GM18867 (cell line): ENCODE measurements at regions not wholly inside any gene's neighbourhood (a gene's known extent, or its start where the extent isn't known, plus 50 kb on each side); places are given as distances from the start of the nearest gene placed in this dataset.
"Not testable (repeated sequence)": the region's sequence is repeated elsewhere in the genome, so short reads cannot be mapped to it uniquely, and the experiment has no call there.

ENCODE experiments used
- ATAC-seq: cut with Tn5 transposase; IDR thresholded peaks from one replicate; pipeline ENCODE4 v1.9.1; 2021; ENCODE audit warnings: mild to moderate bottlenecking, moderate library complexity; ENCODE audit not compliant: unreplicated experiment

GRCh38 chr3:22659651-22660475, 543.3 kb upstream of the UBE2E2 start:
- no peak for ATAC-seq

DNA sequence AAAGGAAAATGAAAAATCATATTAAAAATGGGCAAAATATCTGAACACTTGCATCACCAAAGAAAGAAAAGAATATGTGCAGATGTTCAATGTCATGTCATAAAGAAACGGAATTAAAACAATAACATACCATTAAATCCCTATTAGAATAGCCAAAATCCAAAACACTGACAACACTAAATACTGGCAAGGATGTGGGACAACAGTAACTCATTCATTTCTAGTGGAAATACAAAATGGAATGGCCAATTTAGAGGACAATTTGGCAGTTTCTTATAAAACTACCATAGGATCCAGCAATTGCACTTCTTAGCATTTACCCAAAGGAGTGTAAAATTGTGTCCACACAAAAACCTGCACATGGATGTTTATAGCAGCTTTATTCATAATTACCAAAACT, 542.5 kb upstream of the UBE2E2 start:
- no peak for ATAC-seq

GRCh38 chr3:22661121-22661700, 541.9 kb upstream of the UBE2E2 start:
- no peak for ATAC-seq

GRCh38 chr3:22665528-22665927, 537.6 kb upstream of the UBE2E2 start:
- no peak for ATAC-seq

DNA sequence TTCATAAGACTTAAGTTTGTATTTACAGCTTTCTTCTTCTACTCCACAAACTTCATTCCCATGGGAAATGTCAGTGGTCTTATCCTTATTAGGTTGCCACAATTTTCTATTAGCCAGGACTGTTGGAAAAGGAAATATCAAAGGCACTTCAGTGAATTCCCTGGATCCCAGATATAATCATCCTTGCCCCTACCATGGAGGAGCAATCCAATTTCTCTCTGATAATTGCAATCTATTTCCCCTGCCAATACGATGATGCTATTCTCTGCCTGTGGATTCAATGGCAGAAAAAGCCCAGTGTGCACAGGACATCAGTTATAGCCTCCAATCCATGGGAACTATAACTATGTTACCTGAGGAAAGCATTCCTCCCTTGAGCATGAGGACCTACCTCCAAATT, 536.4 kb upstream of the UBE2E2 start:
- no peak for ATAC-seq

DNA sequence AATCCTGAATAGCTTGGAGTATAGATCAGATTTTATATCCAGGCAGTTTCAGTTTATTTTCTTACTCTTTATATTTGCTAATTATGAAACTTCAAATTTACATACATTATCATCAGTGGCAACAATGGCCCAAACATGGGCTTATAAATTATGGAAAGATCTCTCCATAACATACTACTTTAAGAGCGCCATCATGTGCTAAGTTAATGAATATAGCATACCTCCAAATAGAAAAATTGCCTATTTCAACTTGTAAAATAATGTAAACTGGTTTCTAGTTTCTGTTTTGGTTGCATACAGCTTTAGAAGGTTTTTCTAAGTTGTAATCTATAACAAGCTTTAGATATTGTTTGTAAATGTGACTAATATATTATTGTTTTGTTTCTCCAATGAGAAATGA, 531.3 kb upstream of the UBE2E2 start:
- no peak for ATAC-seq

GRCh38 chr3:22684739-22685138, 518.4 kb upstream of the UBE2E2 start:
- ATAC-seq: no peak

GRCh38 chr3:22685597-22685996, 517.5 kb upstream of the UBE2E2 start:
- no peak for ATAC-seq

DNA sequence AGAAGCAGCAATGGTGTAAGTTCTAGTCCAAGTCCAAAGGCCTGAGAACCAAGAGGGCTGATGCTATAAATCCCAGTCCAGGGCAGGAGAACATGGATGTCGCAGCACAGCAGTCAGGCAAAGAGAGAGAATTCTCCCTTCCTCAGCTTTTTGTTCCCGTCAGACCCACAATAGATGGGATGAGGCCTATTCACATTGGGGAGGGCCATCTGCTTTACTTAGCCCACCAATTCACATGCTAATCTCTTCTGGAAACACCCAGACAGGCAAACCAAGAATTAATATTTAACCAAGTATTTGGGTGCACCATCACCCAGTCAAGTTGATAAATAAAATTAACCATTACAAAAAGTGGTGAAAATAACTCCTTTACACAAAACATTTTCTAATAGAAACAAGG, 511.7 kb upstream of the UBE2E2 start:
- no peak for ATAC-seq

GRCh38 chr3:22691856-22692628, 511.1 kb upstream of the UBE2E2 start:
- ATAC-seq: no peak

DNA sequence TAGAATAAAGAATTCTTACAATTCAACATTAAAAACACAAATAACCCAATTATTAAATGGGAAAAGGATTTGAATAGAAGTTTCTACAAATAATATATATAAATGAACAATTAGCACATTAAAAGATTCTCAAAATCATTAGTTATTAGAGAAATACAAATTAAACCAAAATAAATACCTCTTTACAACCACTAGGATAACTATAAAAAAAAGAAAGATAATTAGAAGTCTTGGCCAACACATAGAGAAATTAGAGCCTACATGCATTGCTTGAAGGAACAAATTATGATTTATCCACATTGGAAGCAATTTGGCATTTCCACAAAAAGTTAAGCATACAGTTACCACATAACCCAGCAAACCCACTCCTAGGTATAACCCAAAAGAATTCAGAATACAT, 502.3 kb upstream of the UBE2E2 start:
- ATAC-seq: no peak

- ATAC-seq: no peak
Observed at GRCh38 chr3:22704166-22704565, 499.0 kb upstream of the UBE2E2 start.

DNA sequence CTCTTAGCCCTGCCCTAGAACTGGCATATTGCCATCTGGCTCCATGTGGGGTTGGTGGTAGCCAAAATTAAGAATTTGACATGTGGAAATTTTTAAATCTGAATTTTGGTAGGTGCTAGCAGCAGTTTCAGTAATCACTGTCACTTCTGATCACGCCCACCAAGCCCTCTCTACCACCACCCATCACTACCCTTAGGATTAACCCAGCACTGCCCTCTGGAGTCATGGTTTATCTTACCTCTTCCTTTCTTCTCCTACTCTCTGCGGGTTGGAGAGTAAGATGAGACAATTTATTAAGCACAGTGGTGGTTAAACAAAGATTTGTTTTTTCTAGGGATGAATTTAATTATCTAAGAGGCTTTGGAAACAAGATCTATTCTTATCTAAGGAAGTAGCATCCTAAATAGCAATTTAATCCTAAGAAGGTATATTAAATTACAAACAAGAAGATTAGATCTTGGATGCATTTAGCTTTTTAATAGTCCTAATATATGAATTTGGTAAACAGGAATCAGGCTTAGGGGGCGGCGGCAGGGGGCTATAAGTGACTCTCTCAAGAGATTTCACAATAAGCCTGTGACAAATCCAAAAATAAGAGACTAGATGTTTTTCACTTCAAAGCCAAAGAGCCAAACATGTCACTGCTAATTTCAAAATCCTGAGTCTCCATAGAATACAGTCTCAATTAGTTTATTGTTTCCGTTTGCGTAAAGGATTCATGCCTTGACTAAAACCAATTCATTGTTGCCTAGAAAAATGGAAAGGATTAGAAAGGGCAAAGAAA, 498.4 kb upstream of the UBE2E2 start:
- ATAC-seq: no peak

- ATAC-seq: not testable (repeated sequence)
Observed at GRCh38 chr3:22706922-22707321, 496.2 kb upstream of the UBE2E2 start.

DNA sequence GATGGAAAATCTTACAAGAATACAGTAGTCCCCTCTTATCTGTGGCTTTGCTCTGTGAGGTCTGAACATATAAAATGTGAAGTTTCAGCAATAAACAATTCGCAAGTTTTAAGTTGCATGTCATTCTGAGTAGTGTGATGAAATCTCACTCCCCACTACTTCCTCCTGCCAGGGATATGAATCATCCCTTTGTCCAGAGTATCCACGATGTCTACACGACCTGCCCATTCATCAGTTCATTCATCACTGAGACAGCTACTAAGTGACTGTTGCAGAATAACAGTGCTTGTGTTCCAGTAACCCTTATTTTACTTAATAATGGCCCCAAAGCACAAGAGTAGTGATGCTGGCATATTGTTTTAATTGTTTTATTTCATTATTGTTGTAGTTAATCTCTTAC, 489.2 kb upstream of the UBE2E2 start:
- no peak for ATAC-seq

DNA sequence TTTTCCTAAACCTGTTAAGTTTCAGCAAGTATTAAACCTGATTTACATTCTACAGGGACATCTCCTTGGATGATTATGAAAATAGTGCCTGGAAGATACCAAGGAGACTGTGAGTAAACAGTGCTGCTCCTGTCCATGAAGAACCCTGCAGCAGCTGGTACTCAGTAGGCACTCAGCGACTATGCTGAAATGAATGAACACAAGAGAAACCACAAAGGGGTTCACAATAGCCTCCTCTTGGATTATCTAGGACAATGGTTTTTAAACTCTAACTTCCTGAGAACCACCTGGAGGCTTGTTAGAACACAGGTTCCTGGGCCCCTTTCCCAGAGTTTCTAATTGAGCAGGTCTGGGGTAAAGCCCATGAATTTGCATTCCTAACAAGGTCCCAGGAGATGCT, 488.4 kb upstream of the UBE2E2 start:
- no peak for ATAC-seq

DNA sequence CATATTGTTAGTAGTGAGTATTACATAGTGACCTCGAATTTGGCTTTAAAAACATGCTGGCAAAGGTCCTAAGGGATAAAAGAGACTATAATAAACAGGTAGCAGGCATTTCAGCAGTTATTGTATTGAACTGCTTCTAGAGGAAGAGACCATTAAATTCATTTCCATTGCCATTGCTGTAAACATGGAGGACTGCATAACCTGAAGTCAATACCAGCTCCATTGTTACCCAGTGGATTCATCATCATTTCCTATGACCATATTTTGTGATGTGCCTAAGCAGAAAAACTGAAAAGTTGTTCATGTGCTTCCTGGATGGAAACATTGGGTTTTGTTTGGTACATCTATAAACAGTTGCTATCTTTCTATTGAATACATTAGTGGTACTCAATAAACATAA, 482.5 kb upstream of the UBE2E2 start:
- ATAC-seq: no peak

- ATAC-seq: no peak
Observed at GRCh38 chr3:22724420-22724819, 478.7 kb upstream of the UBE2E2 start.

GRCh38 chr3:22728406-22728805, 474.7 kb upstream of the UBE2E2 start:
- no peak for ATAC-seq

- ATAC-seq: no peak
Observed at GRCh38 chr3:22729212-22729611, 473.9 kb upstream of the UBE2E2 start.

GRCh38 chr3:22729981-22730380, 473.1 kb upstream of the UBE2E2 start:
- ATAC-seq: no peak
